H1 (cell line): ENCODE measurements at regions not wholly inside any gene's neighbourhood (a gene's known extent, or its start where the extent isn't known, plus 50 kb on each side); places are given as distances from the start of the nearest gene placed in this dataset.

Experiments
- CTCF ChIA-PET: fragments of 300-600 bp; sonication (Branson Sonifier 250); formaldehyde crosslinking; loops from one replicate; lab custom pipeline; 2021; ENCODE audit not compliant: partially characterized antibody; lab: Charles Lee
- POLR2A ChIA-PET: fragments of 300-600 bp; sonication (Branson Sonifier 250); formaldehyde crosslinking; loops from one replicate; lab custom pipeline; 2021; ENCODE audit warnings: inconsistent platforms; ENCODE audit not compliant: partially characterized antibody; lab: Charles Lee
- DNase-seq, 2 experiments: peaks; one replicate each; pipeline versions ENCODE4 v3.0.0 to v3.0.0-alpha.2; 2010 to 2022; ENCODE audit warnings: low spot score in 2 of 2, low read depth in 1 of 2, mixed read lengths in 1 of 2
- FAIRE-seq: peaks from 2 replicates; lab custom pipeline; 2011; peaks lifted over from hg19 to GRCh38; lab: Jason Lieb, UNC
- H2AFZ ChIP-seq: 2 replicates; pipeline ENCODE4 v1.8.1; 2012; ENCODE audit warnings: low read length, inconsistent platforms
- H2AK5ac ChIP-seq: 2 replicates; pipeline ENCODE4 v1.6.1; 2013; ENCODE audit warnings: low read depth, low read length
- H2BK120ac ChIP-seq: replicated peaks from 2 replicates; pipeline ENCODE3; 2013; ENCODE audit warnings: low read depth, low read length, inconsistent platforms
- H2BK12ac ChIP-seq: 2 replicates; pipeline ENCODE4 v1.6.1; 2013; ENCODE audit warnings: low read depth, low read length
- H2BK15ac ChIP-seq: 2 replicates; pipeline ENCODE4 v1.6.1; 2013; ENCODE audit warnings: low read length
- H2BK20ac ChIP-seq: 2 replicates; pipeline ENCODE4 v1.6.1; 2013; ENCODE audit warnings: low read length
- H2BK5ac ChIP-seq: 2 replicates; pipeline ENCODE4 v1.6.1; 2013; ENCODE audit warnings: low read depth, low read length
- H3K14ac ChIP-seq: 2 replicates; pipeline ENCODE4 v1.6.1; 2013; ENCODE audit warnings: inconsistent platforms; ENCODE audit not compliant: insufficient read length
- H3K18ac ChIP-seq: 2 replicates; pipeline ENCODE4 v1.6.1; 2013; ENCODE audit warnings: low read length; ENCODE audit errors: extremely low read depth
- H3K23ac ChIP-seq: 2 replicates; pipeline ENCODE4 v1.6.1; 2013; ENCODE audit warnings: inconsistent platforms; ENCODE audit not compliant: insufficient read length
- H3K23me2 ChIP-seq: 2 replicates; pipeline ENCODE4 v1.6.1; 2013; ENCODE audit warnings: low read depth, low read length
- H3K27ac ChIP-seq: 2 replicates; pipeline ENCODE4 v1.6.1; 2011; ENCODE audit warnings: low read depth, low read length, inconsistent platforms
- H3K27me3 ChIP-seq, 4 experiments: replicated peaks in 1 of 4; 1 replicate in 1 of 4; 2 replicates in 3 of 4; pipeline versions ENCODE4 v1.6.1 to v1.8.1; 2011 to 2013; ENCODE audit warnings: low read length in 3 of 4, mild to moderate bottlenecking in 3 of 4, inconsistent platforms in 2 of 4, mixed read lengths in 2 of 4, moderate library complexity in 1 of 4; ENCODE audit not compliant: control insufficient read depth in 3 of 4, insufficient read depth in 3 of 4; ENCODE audit errors: extremely low read depth in 1 of 4
- H3K36me3 ChIP-seq, 4 experiments: 2 replicates each; pipeline versions ENCODE4 v1.6.1 to v1.8.1; 2011 to 2013; ENCODE audit warnings: mild to moderate bottlenecking in 4 of 4, low read length in 3 of 4, moderate library complexity in 2 of 4, control low read depth in 1 of 4, inconsistent platforms in 1 of 4; ENCODE audit not compliant: insufficient read depth in 4 of 4, control insufficient read depth in 2 of 4
- H3K4ac ChIP-seq: replicated peaks from 2 replicates; pipeline ENCODE3; 2013; ENCODE audit warnings: low read length, low read depth, mixed read lengths, inconsistent platforms; ENCODE audit not compliant: insufficient read length
- H3K4me1 ChIP-seq, 4 experiments: replicated peaks in 1 of 4; 1 replicate in 1 of 4; 2 replicates in 3 of 4; pipeline versions ENCODE4 v1.6.1 to v1.8.1; 2011 to 2013; ENCODE audit warnings: low read length in 3 of 4, inconsistent platforms in 2 of 4, mixed read lengths in 1 of 4; ENCODE audit not compliant: insufficient read depth in 4 of 4, control insufficient read depth in 3 of 4
- H3K4me2 ChIP-seq, 2 experiments: 2 replicates each; pipeline versions ENCODE4 v1.6.1 to v1.8.1; 2011 to 2013; ENCODE audit warnings: low read depth in 2 of 2, low read length in 2 of 2, control low read depth in 1 of 2, inconsistent platforms in 1 of 2, mild to moderate bottlenecking in 1 of 2; ENCODE audit not compliant: insufficient read depth in 1 of 2
- H3K4me3 ChIP-seq, 4 experiments: fragments of 200-600, 300-600 bp in 1 of 4; sonication (generic), shearing (Covaris generic), sonication (Bioruptor Twin) in 1 of 4; 2 replicates each; pipeline versions ENCODE4 v1.5.1 to v1.8.1; 2011 to 2016; ENCODE audit warnings: low read length in 4 of 4, low read depth in 3 of 4, control low read depth in 2 of 4, inconsistent platforms in 2 of 4, mild to moderate bottlenecking in 2 of 4, mixed read lengths in 1 of 4, moderate library complexity in 1 of 4; ENCODE audit not compliant: insufficient read depth in 2 of 4; ENCODE audit errors: extremely low read depth in 1 of 4
- H3K56ac ChIP-seq: replicated peaks from 2 replicates; pipeline ENCODE3; 2013; ENCODE audit warnings: low read depth, mild to moderate bottlenecking, mixed read lengths, low read length, inconsistent platforms; ENCODE audit not compliant: insufficient read length
- H3K79me1 ChIP-seq: 2 replicates; pipeline ENCODE4 v1.6.1; 2013; ENCODE audit warnings: low read depth, low read length, control low read depth
- H3K79me2 ChIP-seq, 2 experiments: 2 replicates each; pipeline versions ENCODE4 v1.6.1 to v1.8.1; 2012 to 2013; ENCODE audit warnings: low read length in 2 of 2, mild to moderate bottlenecking in 2 of 2, inconsistent platforms in 1 of 2; ENCODE audit not compliant: insufficient read depth in 2 of 2, control insufficient read depth in 1 of 2
- H3K9ac ChIP-seq, 4 experiments: replicated peaks in 1 of 4; 1 replicate in 1 of 4; 2 replicates in 3 of 4; pipeline versions ENCODE4 v1.6.1 to v1.8.1; 2011 to 2013; ENCODE audit warnings: low read depth in 3 of 4, low read length in 3 of 4, control low read depth in 2 of 4, mild to moderate bottlenecking in 2 of 4, moderate library complexity in 2 of 4, inconsistent platforms in 1 of 4; ENCODE audit errors: extremely low read depth in 1 of 4
- H3K9me3 ChIP-seq, 2 experiments: 2 replicates each; pipeline versions ENCODE4 v1.6.1 to v1.8.1; 2012 to 2013; ENCODE audit warnings: mild to moderate bottlenecking in 2 of 2, moderate library complexity in 2 of 2, control low read depth in 1 of 2, inconsistent platforms in 1 of 2, low read depth in 1 of 2, low read length in 1 of 2, mixed read lengths in 1 of 2; ENCODE audit not compliant: insufficient read depth in 2 of 2
- H4K20me1 ChIP-seq, 2 experiments: replicated peaks in 1 of 2; 2 replicates each; pipeline versions ENCODE3 to v1.8.1; 2011 to 2013; ENCODE audit warnings: inconsistent platforms in 2 of 2, low read length in 2 of 2, mild to moderate bottlenecking in 1 of 2; ENCODE audit not compliant: insufficient read depth in 2 of 2, control insufficient read depth in 1 of 2
- H4K5ac ChIP-seq: 2 replicates; pipeline ENCODE4 v1.6.1; 2013; ENCODE audit warnings: low read length, low read depth, mixed read lengths, inconsistent platforms; ENCODE audit not compliant: insufficient read length
- H4K8ac ChIP-seq: 2 replicates; pipeline ENCODE4 v1.8.0; 2013; ENCODE audit warnings: mild to moderate bottlenecking, moderate library complexity, low read length, inconsistent platforms; ENCODE audit not compliant: insufficient read depth; ENCODE audit errors: extremely low read depth
- H4K91ac ChIP-seq: replicated peaks from 2 replicates; pipeline ENCODE3; 2013; ENCODE audit warnings: low read length, mixed read lengths, inconsistent platforms; ENCODE audit not compliant: insufficient read length
- CTBP2 ChIP-seq: IDR thresholded peaks from 2 replicates; pipeline ENCODE4 v1.7.0; 2011; ENCODE audit warnings: borderline replicate concordance, mild to moderate bottlenecking, moderate library complexity, mixed read lengths, low read length; ENCODE audit not compliant: insufficient read depth, insufficient read length
- PHF8 ChIP-seq: fragments of 200-600 bp; sonication (generic); conservative IDR thresholded peaks from 2 replicates; pipeline ENCODE4 v1.7.1; 2012; ENCODE audit warnings: low read depth, mild to moderate bottlenecking, inconsistent platforms, low read length, moderate library complexity
- TBP ChIP-seq: IDR thresholded peaks from 2 replicates; pipeline ENCODE4 v1.6.1; 2011; ENCODE audit warnings: low read depth, low read length, improper control_type of control experiment

GRCh38 chr13:63605962-63606361 lies 2190.3 kb upstream of the PCDH20 start:
- Histone ChIP-seq H3K4me3 (no peak overlapping the region), H3K18ac (no peak overlapping the region), H3K27me3 (no peaks in the 10 kb centered on the region), H4K20me1 (no peaks in the 10 kb centered on the region), H4K8ac (no peak overlapping the region), H3K9me3 (no peaks in the 10 kb centered on the region), H2BK15ac (no peak overlapping the region), H3K14ac (no peak overlapping the region), H3K23ac (no peak overlapping the region), H2AK5ac (no peak overlapping the region), H3K79me1 (no peaks in the 10 kb centered on the region), H3K23me2 (no peaks in the 10 kb centered on the region), H4K91ac (no peak overlapping the region), H3K27ac (no peak overlapping the region), H3K79me2 (no peaks in the 10 kb centered on the region), H2BK5ac (no peak overlapping the region), H2BK20ac (no peak overlapping the region), H4K5ac (no peak overlapping the region), H3K4me1 (no peaks in the 10 kb centered on the region), H3K4ac (no peak overlapping the region), H2AFZ (no peak overlapping the region), H3K4me2 (no peak overlapping the region), H2BK120ac (no peak overlapping the region), H3K56ac (no peak overlapping the region), H3K9ac (no peak overlapping the region), H3K36me3 (no peaks in the 10 kb centered on the region), H2BK12ac (no peak overlapping the region)
- ChIA-PET POLR2A (no interaction called here), CTCF (no interaction called here)
- FAIRE-seq = no peak
- DNase-seq = no peak
- no peak for TF ChIP-seq CTBP2
- TF ChIP-seq PHF8 = no peak
- TF ChIP-seq TBP = no peak
